ENCODE measurements at regions not wholly inside any gene's neighbourhood (a gene's known extent, or its start where the extent isn't known, plus 50 kb on each side); places are given as distances from the start of the nearest gene placed in this dataset.

GRCh38 chr1:109826930-109827349, 63.2 kb upstream of the EPS8L3 start:
- no peak for DNase-seq

- DNase-seq = no peak
Observed at GRCh38 chr1:109826446-109826845, 62.7 kb upstream of the EPS8L3 start.

GRCh38 chr1:109824349-109825115, 60.8 kb upstream of the EPS8L3 start:
- no peak for DNase-seq

GRCh38 chr1:109823543-109824348, 60.0 kb upstream of the EPS8L3 start:
- peak in 8 of 51 donors; percentile 15 to 48 (median 36) for DNase-seq

- DNase-seq = no peak
Observed at GRCh38 chr1:109822749-109823542, 59.2 kb upstream of the EPS8L3 start.

GRCh38 chr1:109821831-109822745, 58.4 kb upstream of the EPS8L3 start:
- no peak for DNase-seq

GRCh38 chr1:109821221-109821669, 57.5 kb upstream of the EPS8L3 start:
- DNase-seq = peak in 2 of 51 donors; percentile 32 to 50

- no peak for DNase-seq
Observed at GRCh38 chr1:109819906-109820305, 56.2 kb upstream of the EPS8L3 start.

- DNase-seq = no peak
Observed at GRCh38 chr1:109818988-109819764, 55.5 kb upstream of the EPS8L3 start.

- DNase-seq = peak in 1 of 51 donors; percentile 36
Observed at GRCh38 chr1:109818271-109818987, 54.7 kb upstream of the EPS8L3 start.

- no peak for DNase-seq
Observed at GRCh38 chr1:109817881-109818270, 54.2 kb upstream of the EPS8L3 start.

- DNase-seq = no peak
Observed at GRCh38 chr1:109816975-109817535, 53.3 kb upstream of the EPS8L3 start.

GRCh38 chr1:109816175-109816811, 52.6 kb upstream of the EPS8L3 start:
- peak in 15 of 51 donors; percentile 13 to 51 (median 36) for DNase-seq

GRCh38 chr1:109815809-109816174, 52.1 kb upstream of the EPS8L3 start:
- DNase-seq = no peak

GRCh38 chr1:109814993-109815786, 51.5 kb upstream of the EPS8L3 start:
- no peak for DNase-seq

- DNase-seq = no peak
Observed at GRCh38 chr1:109814223-109814622, 50.5 kb upstream of the EPS8L3 start.
